HCT116 (cell line): ENCODE measurements at regions not wholly inside any gene's neighbourhood (a gene's known extent, or its start where the extent isn't known, plus 50 kb on each side); places are given as distances from the start of the nearest gene placed in this dataset.

Experiments
- ELF1 ChIP-seq: IDR thresholded peaks from 2 replicates; pipeline ENCODE4 v1.6.1; 2012; ENCODE audit warnings: low read depth, borderline replicate concordance
- POLR2A ChIP-seq: IDR thresholded peaks from 2 replicates; pipeline ENCODE4 v1.7.0; 2011; ENCODE audit warnings: borderline replicate concordance; ENCODE audit not compliant: insufficient read depth, insufficient read length; ENCODE audit errors: extremely low read depth
- RAD21 ChIP-seq: IDR thresholded peaks from 2 replicates; pipeline ENCODE4 v1.6.1; 2012; ENCODE audit warnings: low read depth, mild to moderate bottlenecking

DNA sequence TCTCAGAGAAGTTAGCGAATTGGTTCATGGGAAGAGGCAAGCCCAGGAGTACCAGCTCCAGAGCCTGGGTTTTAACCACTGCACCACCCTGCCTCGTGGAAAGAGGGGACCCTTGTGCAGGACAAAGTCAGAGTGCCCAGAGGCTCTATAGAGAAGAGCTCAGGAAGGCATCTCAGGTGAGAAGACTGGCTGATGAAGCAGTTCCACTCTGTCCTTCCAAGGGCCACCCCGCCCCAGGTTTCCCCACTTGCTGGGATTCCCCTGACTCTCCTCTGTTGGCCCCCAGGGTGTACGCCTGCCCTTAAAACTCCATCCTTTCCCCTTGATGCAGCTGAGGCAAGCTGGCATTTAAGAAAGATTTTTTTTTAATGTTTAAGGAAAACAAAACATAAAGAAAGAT, 265.8 kb downstream of the BUD13 start:
- no peak for TF ChIP-seq ELF1
- TF ChIP-seq RAD21: no peak
- no peak for TF ChIP-seq POLR2A
